ENCODE measurements at regions not wholly inside any gene's neighbourhood (a gene's known extent, or its start where the extent isn't known, plus 50 kb on each side); places are given as distances from the start of the nearest gene placed in this dataset.

GRCh38 chr13:48761256-48761655, 107.5 kb downstream of the CYSLTR2 start:
- DNase-seq: no peak

GRCh38 chr13:48769107-48769704, 115.5 kb downstream of the CYSLTR2 start:
- DNase-seq: peak; percentile 82

- DNase-seq: no peak
These were observed 116.6 kb downstream of the CYSLTR2 start for GRCh38 chr13:48770372-48770771.

GRCh38 chr13:48772908-48773307, 119.2 kb downstream of the CYSLTR2 start:
- no peak for DNase-seq

GRCh38 chr13:48773531-48774275, 120.0 kb downstream of the CYSLTR2 start:
- peak; percentile 28 for DNase-seq

GRCh38 chr13:48775285-48775684, 121.6 kb downstream of the CYSLTR2 start:
- peak; percentile 24 for DNase-seq

GRCh38 chr13:48775804-48776203, 122.1 kb downstream of the CYSLTR2 start:
- peak; percentile 97 for DNase-seq

- DNase-seq: peak; percentile 34
These were observed 122.7 kb downstream of the CYSLTR2 start for GRCh38 chr13:48776401-48776800.

GRCh38 chr13:48778610-48779009, 124.9 kb downstream of the CYSLTR2 start:
- DNase-seq: no peak

GRCh38 chr13:48780713-48781341, 127.1 kb downstream of the CYSLTR2 start:
- no peak for DNase-seq

GRCh38 chr13:48782429-48782840, 128.7 kb downstream of the CYSLTR2 start:
- DNase-seq: no peak

- DNase-seq: peak; percentile 76
These were observed 129.5 kb downstream of the CYSLTR2 start for GRCh38 chr13:48783181-48783630.

GRCh38 chr13:48783695-48784230, 130.0 kb downstream of the CYSLTR2 start:
- no peak for DNase-seq

GRCh38 chr13:48784916-48785548, 131.3 kb downstream of the CYSLTR2 start:
- no peak for DNase-seq

GRCh38 chr13:48790199-48790598, 136.5 kb downstream of the CYSLTR2 start:
- DNase-seq: no peak

- no peak for DNase-seq
These were observed 137.2 kb downstream of the CYSLTR2 start for GRCh38 chr13:48790966-48791365.

- peak; percentile 73 for DNase-seq
These were observed 143.4 kb downstream of the CYSLTR2 start for GRCh38 chr13:48797127-48797526.

GRCh38 chr13:48797761-48798160, 144.0 kb downstream of the CYSLTR2 start:
- no peak for DNase-seq

GRCh38 chr13:48798180-48798579, 144.5 kb downstream of the CYSLTR2 start:
- no peak for DNase-seq

GRCh38 chr13:48801255-48801654, 147.5 kb downstream of the CYSLTR2 start:
- DNase-seq: peak; percentile 65

- no peak for DNase-seq
These were observed 151.3 kb downstream of the CYSLTR2 start for GRCh38 chr13:48804821-48805601.

- no peak for DNase-seq
These were observed 152.8 kb downstream of the CYSLTR2 start for GRCh38 chr13:48806522-48806921.
